MCF 10A (cell line): ENCODE measurements at regions not wholly inside any gene's neighbourhood (a gene's known extent, or its start where the extent isn't known, plus 50 kb on each side); places are given as distances from the start of the nearest gene placed in this dataset.

Experiments used
- BruUV-seq: library from RNA; stranded (reverse); fragments of 400-500 nt; replicated peaks from 2 replicates; lab custom pipeline; 2021; lab: Mats Ljungman, UMichigan
- CTCF ChIA-PET: fragments of 300-600 bp; sonication (Branson Sonifier 250); formaldehyde crosslinking; extraction: SDS; loops from one replicate; lab custom pipeline; 2021; ENCODE audit warnings: antibody characterized with exemption, inconsistent platforms; lab: Yijun Ruan, JAX
- POLR2A ChIA-PET: fragments of 300-600, 350-650 bp; sonication (Branson Sonifier 250); formaldehyde crosslinking; extraction: SDS; loops from one replicate; lab custom pipeline; 2020; ENCODE audit warnings: antibody characterized with exemption, inconsistent platforms; lab: Yijun Ruan, JAX
- DNase-seq: peaks from one replicate; pipeline ENCODE4 v3.0.0-alpha.2; 2018; ENCODE audit not compliant: unreplicated experiment
- H3K27ac Mint-ChIP-seq: one replicate; pipeline ENCODE4 v1.8.0; 2022; ENCODE audit warnings: mild to moderate bottlenecking, low read depth, mixed read lengths; ENCODE audit not compliant: unreplicated experiment
- H3K27me3 Mint-ChIP-seq: one replicate; pipeline ENCODE4 v1.8.0; 2022; ENCODE audit warnings: mixed read lengths; ENCODE audit not compliant: insufficient read depth, unreplicated experiment
- H3K36me3 Mint-ChIP-seq: one replicate; pipeline ENCODE4 v1.8.0; 2022; ENCODE audit warnings: mild to moderate bottlenecking, moderate library complexity, mixed read lengths; ENCODE audit not compliant: insufficient read depth, unreplicated experiment
- H3K4me1 Mint-ChIP-seq: one replicate; pipeline ENCODE4 v1.8.0; 2022; ENCODE audit warnings: mixed read lengths; ENCODE audit not compliant: insufficient read depth, unreplicated experiment
- H3K4me3 Mint-ChIP-seq: one replicate; pipeline ENCODE4 v1.8.0; 2022; ENCODE audit warnings: mild to moderate bottlenecking, moderate library complexity, mixed read lengths; ENCODE audit not compliant: unreplicated experiment
- H3K9me3 Mint-ChIP-seq: one replicate; pipeline ENCODE4 v1.8.0; 2022; ENCODE audit warnings: mixed read lengths; ENCODE audit not compliant: unreplicated experiment
- intact Hi-C: fragments of 100-400 bp; cut with micrococcal nuclease; formaldehyde crosslinking; loops from 2 replicates; pipeline ENCODE4 v1.14.1; 2022
- TF ChIP-seq, protein P1 (sequence below): fragments of 200-600 bp; IDR thresholded peaks from one replicate; pipeline ENCODE4 v1.8.0; 2022; ENCODE audit warnings: antibody characterized with exemption, mild to moderate bottlenecking; ENCODE audit not compliant: unreplicated experiment

DNA sequence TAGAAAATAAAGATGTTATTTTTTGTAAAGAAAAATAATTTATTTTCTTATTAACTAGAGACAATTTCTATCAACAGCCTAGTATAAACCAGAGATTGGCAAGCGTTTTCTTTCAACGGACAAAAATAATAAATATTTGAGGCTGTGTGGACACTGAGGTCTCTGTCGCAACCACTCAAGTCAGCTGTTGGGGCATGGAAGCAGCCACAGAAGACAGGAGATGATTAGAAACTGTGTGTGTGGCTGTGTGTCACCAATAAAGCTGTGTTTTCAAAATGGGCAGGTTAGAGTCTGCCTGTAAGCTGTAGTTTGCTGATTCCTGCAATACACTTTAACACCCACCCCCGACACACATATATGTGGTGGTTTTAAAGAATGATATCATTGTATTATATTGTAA lies 200.6 kb upstream of the HMCN1 start:
- Mint-ChIP-seq H3K9me3 (no peaks in the 10 kb centered on the region), H3K27me3 (no peaks in the 10 kb centered on the region), H3K36me3 (no peaks in the 10 kb centered on the region), H3K27ac (no peak overlapping the region), H3K4me1 (peaks cover 7% of the 10 kb centered on the region), H3K4me3 (no peak overlapping the region)
- ChIA-PET POLR2A (interaction anchor here (0.6 to 2.1 kb wide), 4 partner anchors 25 to 674 kb away, joined by 3 to 8 read pairs (median 5); partner anchors contain the start of gene IVNS1ABP), CTCF (interaction anchor here (0.5 to 1.7 kb wide), 2 partner anchors 62 to 1848 kb away, joined by 3 to 8 read pairs; no protein-coding TSS in a partner anchor)
- TF ChIP-seq, protein P1, sequence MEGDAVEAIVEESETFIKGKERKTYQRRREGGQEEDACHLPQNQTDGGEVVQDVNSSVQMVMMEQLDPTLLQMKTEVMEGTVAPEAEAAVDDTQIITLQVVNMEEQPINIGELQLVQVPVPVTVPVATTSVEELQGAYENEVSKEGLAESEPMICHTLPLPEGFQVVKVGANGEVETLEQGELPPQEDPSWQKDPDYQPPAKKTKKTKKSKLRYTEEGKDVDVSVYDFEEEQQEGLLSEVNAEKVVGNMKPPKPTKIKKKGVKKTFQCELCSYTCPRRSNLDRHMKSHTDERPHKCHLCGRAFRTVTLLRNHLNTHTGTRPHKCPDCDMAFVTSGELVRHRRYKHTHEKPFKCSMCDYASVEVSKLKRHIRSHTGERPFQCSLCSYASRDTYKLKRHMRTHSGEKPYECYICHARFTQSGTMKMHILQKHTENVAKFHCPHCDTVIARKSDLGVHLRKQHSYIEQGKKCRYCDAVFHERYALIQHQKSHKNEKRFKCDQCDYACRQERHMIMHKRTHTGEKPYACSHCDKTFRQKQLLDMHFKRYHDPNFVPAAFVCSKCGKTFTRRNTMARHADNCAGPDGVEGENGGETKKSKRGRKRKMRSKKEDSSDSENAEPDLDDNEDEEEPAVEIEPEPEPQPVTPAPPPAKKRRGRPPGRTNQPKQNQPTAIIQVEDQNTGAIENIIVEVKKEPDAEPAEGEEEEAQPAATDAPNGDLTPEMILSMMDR = no peak
- peak; percentile 39 for DNase-seq
- BruUV-seq = no TSS peak
- intact Hi-C loops = no loop called here

DNA sequence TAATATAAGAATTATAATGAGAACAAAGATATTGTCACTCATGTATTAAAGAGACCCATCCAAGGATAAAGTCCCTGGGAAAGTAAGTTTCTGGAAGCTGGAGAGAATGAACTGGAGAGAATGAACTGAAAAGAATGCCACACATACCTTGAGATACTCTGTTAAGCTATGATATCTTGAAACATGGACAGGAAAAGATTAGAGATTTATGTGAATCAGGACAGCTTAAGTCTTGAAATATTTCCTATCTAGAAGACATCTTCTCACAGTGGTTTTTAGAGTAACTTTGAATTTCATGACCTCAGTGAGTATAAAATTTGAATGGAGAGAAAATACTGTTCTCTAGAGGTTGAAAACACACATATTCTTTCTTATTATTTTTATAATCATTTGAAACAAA lies 201.3 kb upstream of the HMCN1 start:
- ChIA-PET CTCF (interaction anchor here (1.7 kb wide), 1 partner anchor 62 kb away, joined by 8 read pairs; no protein-coding TSS in a partner anchor), POLR2A (interaction anchor here (0.5 to 2.1 kb wide), 2 partner anchors 11 to 216 kb away, joined by 3 to 8 read pairs; partner anchors contain the start of gene IVNS1ABP)
- Mint-ChIP-seq H3K27ac (no peak overlapping the region), H3K27me3 (no peaks in the 10 kb centered on the region), H3K4me1 (peaks cover 7% of the 10 kb centered on the region), H3K9me3 (no peaks in the 10 kb centered on the region), H3K4me3 (no peak overlapping the region), H3K36me3 (no peaks in the 10 kb centered on the region)
- intact Hi-C loops = no loop called here
- TF ChIP-seq, protein P1 = no peak
- no peak for DNase-seq
- BruUV-seq = no TSS peak

DNA sequence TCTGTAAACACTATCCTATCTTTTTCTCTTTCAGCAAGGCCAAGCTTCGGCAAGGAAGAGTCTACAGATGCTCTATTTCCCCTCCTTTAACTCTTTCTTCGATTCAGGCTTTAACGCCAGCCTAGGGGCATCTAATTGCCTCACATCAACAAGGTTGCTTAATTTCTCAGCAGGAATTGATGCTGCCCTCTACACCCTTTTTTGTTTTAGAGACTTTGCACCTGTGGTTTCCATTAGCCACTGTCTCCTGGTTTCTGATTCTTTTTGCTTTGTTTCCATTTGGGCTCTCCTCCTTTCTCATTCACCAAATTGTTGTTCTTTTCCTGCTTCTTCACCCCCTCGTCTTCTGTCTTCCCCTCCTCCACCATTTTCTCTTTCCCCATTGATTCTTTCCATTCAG lies 202.4 kb upstream of the HMCN1 start:
- ChIA-PET CTCF (no interaction called here), POLR2A (interaction anchor here (1.8 to 2.1 kb wide), 2 partner anchors 119 to 215 kb away, joined by 5 to 8 read pairs; partner anchors contain the start of gene IVNS1ABP)
- no peak overlapping the region for H3K27ac Mint-ChIP-seq
- TF ChIP-seq, protein P1 = no peak
- BruUV-seq = no TSS peak
- no peaks in the 10 kb centered on the region for H3K9me3 Mint-ChIP-seq
- H3K4me1 Mint-ChIP-seq = peaks cover 7% of the 10 kb centered on the region
- no peak for DNase-seq
- H3K36me3 Mint-ChIP-seq = no peaks in the 10 kb centered on the region
- H3K4me3 Mint-ChIP-seq = no peak overlapping the region
- no peaks in the 10 kb centered on the region for H3K27me3 Mint-ChIP-seq
- intact Hi-C loops = no loop called here

DNA sequence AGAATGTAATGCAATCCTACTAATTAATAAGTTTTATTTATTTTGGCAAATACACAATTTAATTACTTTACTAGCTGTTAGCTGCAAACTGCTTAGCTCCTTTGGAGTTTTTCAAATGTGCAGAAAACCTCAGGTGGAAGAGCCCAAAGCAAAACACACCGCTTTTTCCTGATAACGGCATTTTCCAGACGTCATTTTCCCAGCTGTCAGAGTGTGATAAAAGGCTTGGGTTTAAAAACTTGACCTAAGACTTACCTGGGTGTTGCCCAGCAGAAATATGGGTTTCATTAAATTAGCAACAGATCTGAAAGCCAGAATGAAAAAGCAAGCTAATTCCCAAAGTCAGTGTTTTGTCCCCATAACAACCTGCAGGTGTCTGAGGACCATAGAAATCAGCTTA lies 204.0 kb upstream of the HMCN1 start:
- DNase-seq = no peak
- TF ChIP-seq, protein P1 = no peak
- POLR2A ChIA-PET = interaction anchor here (0.6 to 4.9 kb wide), 5 partner anchors 8 to 213 kb away, joined by 3 to 17 read pairs (median 3); partner anchors contain the start of gene IVNS1ABP
- no peak overlapping the region for H3K4me3 Mint-ChIP-seq
- BruUV-seq = no TSS peak
- no peaks in the 10 kb centered on the region for H3K27me3 Mint-ChIP-seq
- CTCF ChIA-PET = interaction anchor here (0.5 to 2.0 kb wide), 7 partner anchors 12 to 216 kb away, joined by 3 to 4 read pairs (median 3); no protein-coding TSS in a partner anchor
- no peaks in the 10 kb centered on the region for H3K9me3 Mint-ChIP-seq
- intact Hi-C loops = no loop called here
- H3K27ac Mint-ChIP-seq = no peak overlapping the region
- H3K4me1 Mint-ChIP-seq = peaks cover 4% of the 10 kb centered on the region
- no peaks in the 10 kb centered on the region for H3K36me3 Mint-ChIP-seq
